T47D (cell line): ENCODE measurements at regions not wholly inside any gene's neighbourhood (a gene's known extent, or its start where the extent isn't known, plus 50 kb on each side); places are given as distances from the start of the nearest gene placed in this dataset.
A peak's percentile ranks its signal among the peaks of the same experiment; 100 is the strongest.

ENCODE experiments used
- DNase-seq, 2 experiments: peaks; one replicate each; pipeline versions ENCODE4 v3.0.0 to v3.0.0-alpha.2; 2011 to 2012; ENCODE audit warnings: low read depth in 1 of 2, low spot score in 1 of 2
- JUND ChIP-seq: IDR thresholded peaks from 2 replicates; pipeline ENCODE4 v1.6.1; 2012; ENCODE audit warnings: low read depth
- in situ Hi-C: cut with HindIII; loops from 2 replicates; pipeline ENCODE4 v1.10.0; 2016; ENCODE audit warnings: low sequenced_read_pairs, low pct_unique_long_range_greater_than_20kb

DNA sequence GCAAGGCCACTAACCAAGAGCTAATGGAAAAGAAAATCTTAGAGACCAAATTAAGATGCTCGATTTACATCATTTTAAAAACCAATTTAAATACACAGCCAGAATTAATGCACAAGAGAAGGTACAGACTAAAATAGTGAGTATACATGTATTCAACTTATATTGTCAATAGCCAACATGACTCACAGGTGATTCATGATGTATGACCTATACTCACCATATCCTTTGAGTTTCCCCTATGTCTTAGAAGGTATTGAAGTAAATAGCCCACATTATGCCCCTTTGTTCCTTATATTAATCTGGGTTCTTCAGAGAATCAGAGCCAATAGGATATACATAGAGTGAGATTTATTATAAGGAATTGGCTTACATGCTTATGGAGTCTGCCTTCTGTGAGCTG, 97.5 kb upstream of the ANO3 start:
- TF ChIP-seq JUND: no peak
- in situ Hi-C loops: no loop called here
- DNase-seq: no peak

DNA sequence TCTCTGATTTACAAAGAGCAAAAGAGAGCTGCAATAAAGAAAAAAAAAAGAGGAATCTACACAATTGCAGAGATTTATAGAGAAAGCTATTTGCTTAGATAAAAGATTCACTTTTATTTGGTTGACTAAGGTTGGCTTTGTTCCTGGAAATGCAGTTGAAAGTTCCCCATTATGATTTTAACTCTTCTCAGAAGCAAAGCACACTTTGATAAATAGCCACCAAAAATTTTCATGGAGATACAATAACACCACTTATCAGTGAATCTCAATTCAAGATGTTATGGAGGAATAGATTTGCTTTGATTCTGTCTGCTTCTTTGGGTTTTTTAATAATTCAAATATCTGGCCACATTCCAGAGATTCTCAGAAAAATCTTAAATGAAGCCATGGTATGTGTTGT, 88.5 kb upstream of the ANO3 start:
- DNase-seq: no peak
- no peak for TF ChIP-seq JUND
- in situ Hi-C loops: no loop called here

DNA sequence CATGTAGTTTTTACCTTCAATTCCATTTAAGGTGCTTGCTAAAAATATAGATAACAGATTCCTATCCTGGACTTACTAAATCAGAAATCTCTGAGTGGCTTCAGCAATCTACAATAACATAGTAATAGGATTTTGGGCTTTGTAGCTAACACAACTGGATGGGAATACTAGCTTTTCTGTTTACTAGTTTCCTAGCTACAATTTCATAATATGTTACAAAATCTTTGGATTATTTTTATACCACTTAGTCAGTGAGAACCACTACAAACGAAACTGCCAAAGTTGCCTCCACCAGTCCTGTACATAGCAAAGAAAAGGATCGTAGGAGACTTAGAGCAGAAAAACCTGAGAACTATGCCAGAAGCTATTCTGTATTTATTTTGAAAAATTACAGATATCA, 87.7 kb upstream of the ANO3 start:
- no peak for TF ChIP-seq JUND
- in situ Hi-C loops: no loop called here
- no peak for DNase-seq

DNA sequence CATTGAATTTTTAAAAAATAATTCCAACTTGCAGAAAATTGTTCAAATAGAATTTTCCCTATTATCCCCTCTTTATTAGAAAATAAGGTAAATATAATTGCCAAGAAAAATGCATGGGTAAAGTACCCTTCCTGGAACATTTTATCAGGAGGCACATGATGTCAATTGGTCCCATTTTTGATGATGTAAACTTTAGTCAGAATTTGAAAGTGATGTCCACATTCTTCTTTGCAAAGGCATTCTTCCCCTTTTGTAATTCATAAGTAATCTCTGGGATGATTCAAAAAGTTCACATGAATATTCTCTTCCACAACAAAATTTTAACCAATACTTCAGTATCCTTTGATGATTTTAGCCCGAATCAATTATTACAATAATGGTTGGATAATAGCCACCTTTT, 86.9 kb upstream of the ANO3 start:
- in situ Hi-C loops: no loop called here
- no peak for TF ChIP-seq JUND
- no peak for DNase-seq

DNA sequence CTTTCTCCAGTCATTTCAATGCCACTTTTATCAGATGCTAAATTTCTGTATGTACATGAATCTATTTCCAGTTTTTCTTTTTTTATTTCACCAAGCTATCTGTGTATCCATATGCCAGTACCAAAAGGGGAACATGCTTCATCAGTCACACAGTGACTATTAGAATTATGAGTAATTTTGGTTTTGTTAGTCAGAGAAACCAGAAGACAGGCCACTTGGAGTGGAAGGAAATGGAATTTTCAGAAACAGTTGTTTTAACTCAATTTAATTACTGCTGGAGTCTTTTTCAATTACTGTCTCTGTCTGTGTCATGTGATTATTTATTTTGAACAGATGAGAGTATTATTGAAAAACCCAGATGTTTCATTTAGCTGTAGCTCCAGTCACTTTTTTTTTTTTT, 84.6 kb upstream of the ANO3 start:
- no peak for DNase-seq
- TF ChIP-seq JUND: no peak
- in situ Hi-C loops: no loop called here

DNA sequence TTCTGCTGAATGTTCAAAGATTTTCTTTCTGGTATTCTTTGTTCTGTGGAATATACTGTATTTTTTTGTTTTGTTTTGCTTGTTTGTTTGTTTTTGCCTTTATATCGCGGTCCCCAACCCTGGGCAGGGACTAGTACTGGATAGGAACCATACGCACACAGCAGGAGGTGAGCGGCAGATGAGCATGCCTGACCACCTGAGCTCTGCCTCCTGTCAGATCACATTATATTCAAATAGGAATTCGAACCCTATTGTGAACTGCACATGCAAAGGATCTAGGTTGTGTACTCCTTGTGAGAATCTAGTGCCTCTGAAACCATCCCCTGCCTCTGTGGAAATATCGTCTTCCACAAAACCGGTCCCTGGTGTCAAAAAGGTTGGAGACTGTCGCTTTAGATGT, 83.3 kb upstream of the ANO3 start:
- DNase-seq: no peak
- in situ Hi-C loops: no loop called here

DNA sequence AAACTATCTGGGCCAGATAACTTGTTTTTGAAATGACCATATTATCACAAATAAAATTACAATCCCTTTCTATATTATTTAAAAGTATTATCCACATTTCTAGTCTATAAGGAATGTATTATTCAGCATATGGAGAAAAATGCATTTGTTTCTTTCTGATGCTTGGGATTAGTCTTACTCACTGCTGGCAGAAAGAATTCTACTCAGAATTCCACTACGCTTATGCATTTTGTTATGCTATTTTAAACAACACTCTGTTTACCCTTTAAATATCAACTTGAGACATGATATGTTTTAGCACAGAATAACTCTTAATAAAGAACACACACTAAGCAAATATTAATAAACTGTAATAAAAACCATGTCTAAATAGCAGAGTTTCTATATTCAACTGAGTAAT, 77.6 kb upstream of the ANO3 start:
- no peak for DNase-seq
- in situ Hi-C loops: no loop called here
- TF ChIP-seq JUND: no peak

More for the DNA sequence above, 83.3 kb upstream of the ANO3 start:
- no peak for TF ChIP-seq JUND

DNA sequence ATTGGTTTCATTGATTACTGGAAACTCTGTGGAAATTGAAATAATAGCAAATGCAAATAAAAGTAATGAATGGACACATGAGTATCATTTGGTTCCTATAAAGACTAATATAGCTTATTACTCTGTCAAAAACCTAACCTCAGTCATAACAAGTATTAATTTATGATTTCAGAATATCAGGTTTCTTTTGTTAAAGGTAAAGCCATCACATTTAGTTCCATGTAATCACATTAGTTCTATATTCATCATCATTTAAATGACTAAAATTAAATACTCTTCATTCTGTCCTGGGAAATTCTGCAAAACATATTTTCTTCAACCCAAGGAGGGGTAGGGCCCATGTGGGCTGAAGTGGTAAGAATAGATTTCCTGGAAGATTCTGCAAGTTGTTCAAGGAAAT, 68.2 kb upstream of the ANO3 start:
- no peak for DNase-seq
- in situ Hi-C loops: no loop called here
- no peak for TF ChIP-seq JUND

DNA sequence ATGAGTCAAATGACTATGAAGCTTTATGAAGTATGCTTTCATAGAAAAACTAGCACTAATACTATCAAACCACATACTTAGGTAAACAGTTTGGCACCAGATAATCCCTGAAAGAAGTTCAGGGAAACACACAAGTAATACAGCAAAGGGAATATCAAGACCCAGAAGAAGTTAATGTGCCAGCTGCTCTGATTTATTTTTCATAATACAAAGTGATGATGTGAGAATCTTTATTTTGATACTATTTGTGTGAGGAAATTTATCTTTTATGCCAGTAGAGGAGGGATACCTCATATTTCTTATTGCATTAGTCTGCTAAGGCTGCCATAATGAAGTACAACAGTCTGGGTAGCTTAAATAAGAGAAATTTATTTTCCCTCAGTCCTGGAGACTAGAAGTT, 67.7 kb upstream of the ANO3 start:
- no peak for TF ChIP-seq JUND
- DNase-seq: no peak
- in situ Hi-C loops: no loop called here

DNA sequence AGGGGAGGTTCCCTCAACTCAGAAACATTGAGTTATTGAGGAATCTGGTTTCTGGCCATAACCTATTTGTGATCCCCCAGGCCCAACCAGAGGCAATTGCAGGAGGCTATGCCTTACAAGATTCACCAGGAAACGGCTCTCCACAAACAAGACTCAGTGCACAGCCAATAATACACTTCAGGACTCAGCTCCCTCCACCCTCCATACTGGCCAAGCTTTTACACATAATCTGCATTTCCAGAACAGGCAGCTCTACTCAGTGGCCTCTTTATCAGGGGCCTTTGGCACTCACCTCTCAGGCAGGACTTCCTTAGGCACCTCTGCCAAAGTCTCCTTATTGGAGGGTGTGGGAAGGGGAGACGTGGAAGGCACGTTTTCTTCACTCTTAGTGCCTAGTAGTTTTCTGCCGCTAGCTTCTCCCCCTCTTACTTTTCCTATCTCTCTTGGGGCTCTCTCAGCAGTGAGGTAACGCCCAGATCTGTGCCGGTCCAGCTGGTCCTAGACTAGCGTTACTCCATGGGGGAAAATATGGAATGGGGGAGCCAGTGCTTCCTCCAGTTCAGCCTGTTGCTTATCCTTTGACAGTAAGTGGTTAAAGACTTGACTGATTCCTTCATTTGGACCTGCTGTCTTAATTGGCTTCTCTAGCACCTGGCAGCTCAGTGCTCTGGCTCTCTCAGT, 62.8 kb upstream of the ANO3 start:
- no peak for DNase-seq
- TF ChIP-seq JUND: no peak
- in situ Hi-C loops: no loop called here

DNA sequence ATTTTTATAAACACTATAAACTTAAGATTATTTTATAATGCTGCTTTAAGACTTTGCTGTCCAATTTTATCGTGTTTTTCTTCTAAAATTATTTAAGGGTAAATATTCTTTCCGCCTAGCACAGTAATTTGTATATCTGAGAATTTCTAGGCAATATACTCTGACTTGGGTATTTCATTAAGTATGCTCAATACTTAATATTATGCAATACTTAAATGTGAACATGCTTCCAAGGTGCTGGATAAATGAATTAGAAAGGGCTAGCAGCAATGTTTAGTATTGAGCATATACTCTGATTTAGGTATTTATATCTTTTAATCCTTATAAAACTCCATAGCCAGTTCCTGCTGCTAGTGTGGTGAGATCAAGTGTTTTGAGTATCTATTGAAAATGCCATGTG, 60.3 kb upstream of the ANO3 start:
- no peak for TF ChIP-seq JUND
- no peak for DNase-seq
- in situ Hi-C loops: no loop called here

DNA sequence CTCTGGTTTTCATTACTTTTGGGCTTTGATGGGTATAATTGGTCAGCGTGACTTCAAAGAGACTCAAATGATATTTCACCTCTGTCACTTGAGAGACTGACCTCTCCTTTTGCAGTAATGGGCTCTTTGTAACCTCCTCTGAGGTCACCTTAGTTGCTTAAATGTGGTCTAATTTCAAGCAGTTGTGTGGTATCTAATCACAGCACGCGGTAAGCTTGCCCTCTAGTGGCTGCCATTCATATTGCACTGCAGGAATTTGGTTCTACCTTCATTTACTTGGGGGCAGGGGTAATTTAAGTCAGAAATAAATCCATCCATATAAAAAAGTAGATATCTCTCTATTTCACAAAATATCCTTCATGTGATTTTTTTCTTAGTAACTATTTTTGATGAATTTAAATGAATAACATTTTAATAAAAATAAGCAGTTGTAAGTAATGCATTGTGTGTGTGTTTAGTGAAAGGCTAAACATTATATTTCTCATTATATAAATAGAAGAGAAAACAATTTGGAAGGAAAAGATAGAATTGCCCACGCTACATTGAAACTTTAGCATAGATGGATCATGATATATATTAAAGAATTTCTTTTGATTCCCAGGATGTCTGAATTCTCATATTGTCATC, 55.0 kb upstream of the ANO3 start:
- in situ Hi-C loops: no loop called here
- DNase-seq: peak; percentile 21 to 72
- no peak for TF ChIP-seq JUND

DNA sequence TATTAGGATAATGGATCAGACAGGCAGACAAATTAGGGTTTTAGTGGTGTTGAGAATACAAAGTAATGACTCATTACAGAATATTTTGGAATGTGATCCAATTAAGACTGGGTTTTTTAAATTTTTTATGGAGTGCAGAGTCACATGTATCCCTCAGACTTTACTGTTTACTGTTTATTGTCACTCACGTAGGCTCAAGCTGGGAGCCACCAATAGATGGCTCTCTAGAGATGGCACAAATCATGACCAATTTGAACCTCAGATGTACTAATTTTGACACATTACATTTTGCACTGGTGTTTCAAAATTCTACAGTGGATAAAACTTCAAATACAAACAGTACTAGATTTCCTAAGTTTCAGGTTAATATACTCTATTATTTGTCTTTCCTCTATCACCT, 53.6 kb upstream of the ANO3 start:
- peak in 1 of 2 experiments; percentile 11 for DNase-seq
- in situ Hi-C loops: no loop called here
- no peak for TF ChIP-seq JUND
